ENCODE measurements at regions not wholly inside any gene's neighbourhood (a gene's known extent, or its start where the extent isn't known, plus 50 kb on each side); places are given as distances from the start of the nearest gene placed in this dataset.

- Histone ChIP-seq H3K27me3 (ENCODE audit: control insufficient read depth, insufficient read depth, low read length) (no peaks in the 10 kb centered on the region), H3K79me2 (ENCODE audit: control insufficient read depth, insufficient read depth, low read length) (no peaks in the 10 kb centered on the region), H2AFZ (ENCODE audit: low read length) (no peak overlapping the region), H3K9ac (ENCODE audit: insufficient read depth, low read length) (no peak overlapping the region), H4K20me1 (ENCODE audit: control insufficient read depth, extremely low read depth, insufficient read depth, low read length) (no peaks in the 10 kb centered on the region), H3K27ac (ENCODE audit: insufficient read depth, low read length) (no peak overlapping the region), H3K9me3 (ENCODE audit: control insufficient read depth, insufficient read depth, low read depth, low read length) (no peaks in the 10 kb centered on the region), H3K36me3 (ENCODE audit: control insufficient read depth, insufficient read depth, low read length) (no peaks in the 10 kb centered on the region), H3K4me3 (replicated peaks in 1 of 4; ENCODE audit: control extremely low read depth in 1 of 4, insufficient read depth in 1 of 4, low read depth in 3 of 4, low read length in 4 of 4) (no peak overlapping the region), H3K4me2 (ENCODE audit: extremely low read depth, insufficient read depth, low read length) (no peak overlapping the region), H3K4me1 (ENCODE audit: control insufficient read depth, extremely low read depth, insufficient read depth, low read length) (no peaks in the 10 kb centered on the region)
- no peak for TF ChIP-seq CTCF (conservative IDR thresholded peaks at IDR 0.05 in 1 of 2, IDR thresholded peaks at IDR 0.05 in 1 of 2; ENCODE audit: low read depth in 1 of 2, low read length in 2 of 2)
- no peak for TF ChIP-seq EZH2 (IDR thresholded peaks at IDR 0.05; ENCODE audit: low read length, missing control alignments)
- peak in 1 of 2 donors; percentile 81 for DNase-seq (ENCODE audit: low read depth in 2 of 2)
These were observed 870.6 kb upstream of the LRRC4C start for GRCh38 chr11:42329929-42330565.

GRCh38 chr11:42337786-42338455 is 878.5 kb upstream of the LRRC4C start:
- peak in 1 of 2 donors; percentile 9 for DNase-seq (ENCODE audit: low read depth in 2 of 2)

More at GRCh38 chr11:42337786-42338455, 878.5 kb upstream of the LRRC4C start:
- no peaks in the 10 kb centered on the region for H3K36me3 ChIP-seq (ENCODE audit: control insufficient read depth, insufficient read depth, low read length)
- H3K9me3 ChIP-seq (ENCODE audit: control insufficient read depth, insufficient read depth, low read depth, low read length), result no peaks in the 10 kb centered on the region
- no peak for TF ChIP-seq EZH2 (IDR thresholded peaks at IDR 0.05; ENCODE audit: low read length, missing control alignments)
- TF ChIP-seq CTCF (conservative IDR thresholded peaks at IDR 0.05 in 1 of 2, IDR thresholded peaks at IDR 0.05 in 1 of 2; ENCODE audit: low read depth in 1 of 2, low read length in 2 of 2), result no peak
- no peak overlapping the region for H3K4me3 ChIP-seq (replicated peaks in 1 of 4; ENCODE audit: control extremely low read depth in 1 of 4, insufficient read depth in 1 of 4, low read depth in 3 of 4, low read length in 4 of 4)
- H3K9ac ChIP-seq (ENCODE audit: insufficient read depth, low read length), result no peak overlapping the region
- H3K79me2 ChIP-seq (ENCODE audit: control insufficient read depth, insufficient read depth, low read length), result no peaks in the 10 kb centered on the region
- no peaks in the 10 kb centered on the region for H3K4me1 ChIP-seq (ENCODE audit: control insufficient read depth, extremely low read depth, insufficient read depth, low read length)
- H3K4me2 ChIP-seq (ENCODE audit: extremely low read depth, insufficient read depth, low read length), result no peak overlapping the region
- H2AFZ ChIP-seq (ENCODE audit: low read length), result no peak overlapping the region
- no peaks in the 10 kb centered on the region for H3K27me3 ChIP-seq (ENCODE audit: control insufficient read depth, insufficient read depth, low read length)
- H4K20me1 ChIP-seq (ENCODE audit: control insufficient read depth, extremely low read depth, insufficient read depth, low read length), result no peaks in the 10 kb centered on the region
- H3K27ac ChIP-seq (ENCODE audit: insufficient read depth, low read length), result no peak overlapping the region
